ENCODE measurements at regions not wholly inside any gene's neighbourhood (a gene's known extent, or its start where the extent isn't known, plus 50 kb on each side); places are given as distances from the start of the nearest gene placed in this dataset.
"Not testable (repeated sequence)": the region's sequence is repeated elsewhere in the genome, so short reads cannot be mapped to it uniquely, and the experiment has no call there.

GRCh38 chr12:92056756-92057155 lies 88.9 kb downstream of the BTG1 start:
- not testable (repeated sequence) for TF ChIP-seq CTCF (IDR thresholded peaks at IDR 0.05; ENCODE audit: insufficient read depth, low read length); GABPA (IDR thresholded peaks at IDR 0.05; ENCODE audit: low read depth)
